ENCODE measurements at regions not wholly inside any gene's neighbourhood (a gene's known extent, or its start where the extent isn't known, plus 50 kb on each side); places are given as distances from the start of the nearest gene placed in this dataset.

- Mint-ChIP-seq H3K4me3 (no peak overlapping the region), H3K9me3 (peaks cover 7 to 11% of the 10 kb centered on the region in 2 donors), H3K36me3 (no peaks in the 10 kb centered on the region), H3K4me1 (no peaks in the 10 kb centered on the region), H3K27ac (no peak overlapping the region), H3K27me3 (ENCODE audit: low read depth in 2 of 2) (no peaks in the 10 kb centered on the region)
- no peaks in the 10 kb centered on the region for H3K4me1 ChIP-seq (ENCODE audit: control insufficient read depth, insufficient read depth, low read length)
- no peak for TF ChIP-seq CTCF (IDR thresholded peaks at IDR 0.05)
- ATAC-seq (no peak), DNase-seq (no peak)
- no peaks in the 10 kb centered on the region for H3K36me3 ChIP-seq (ENCODE audit: control insufficient read depth, insufficient read depth, low read length)
- WGBS (ENCODE audit: insufficient coverage): 92% methylated on average over 4 of the region's 4 CpGs
- H3K27ac ChIP-seq (ENCODE audit: low read length): no peak overlapping the region
- no peak overlapping the region for H3K4me3 ChIP-seq (ENCODE audit: low read length)
- H3K9me3 ChIP-seq (ENCODE audit: control insufficient read depth, insufficient read depth, low read length): peaks cover 2% of the 10 kb centered on the region
- intact Hi-C loops (cut with micrococcal nuclease): no loop called here
- H3K27me3 ChIP-seq (ENCODE audit: control insufficient read depth, insufficient read depth, low read length): no peaks in the 10 kb centered on the region
These were observed 243.4 kb upstream of the PTBP2 start for GRCh38 chr1:96478228-96478627.

- Histone ChIP-seq H3K27me3 (ENCODE audit: control insufficient read depth, insufficient read depth, low read length) (no peaks in the 10 kb centered on the region), H3K4me3 (ENCODE audit: low read length) (no peak overlapping the region), H3K27ac (ENCODE audit: low read length) (no peak overlapping the region), H3K36me3 (ENCODE audit: control insufficient read depth, insufficient read depth, low read length) (no peaks in the 10 kb centered on the region), H3K9me3 (ENCODE audit: control insufficient read depth, insufficient read depth, low read length) (no peaks in the 10 kb centered on the region), H3K4me1 (ENCODE audit: control insufficient read depth, insufficient read depth, low read length) (no peaks in the 10 kb centered on the region)
- Mint-ChIP-seq H3K4me3 (no peak overlapping the region), H3K27me3 (ENCODE audit: low read depth in 2 of 2) (no peaks in the 10 kb centered on the region), H3K9me3 (peaks cover 4 to 13% of the 10 kb centered on the region in 2 donors), H3K27ac (no peak overlapping the region), H3K36me3 (no peaks in the 10 kb centered on the region), H3K4me1 (no peaks in the 10 kb centered on the region)
- 33% methylated on average over 2 of the region's 2 CpGs for WGBS (ENCODE audit: insufficient coverage)
- intact Hi-C loops (cut with micrococcal nuclease): no loop called here
- DNase-seq: no peak
- ATAC-seq: no peak
- TF ChIP-seq CTCF (IDR thresholded peaks at IDR 0.05): no peak
These were observed 240.2 kb upstream of the PTBP2 start for GRCh38 chr1:96481409-96481808.

GRCh38 chr1:96482616-96483015, 239.0 kb upstream of the PTBP2 start:
- H3K36me3 ChIP-seq (ENCODE audit: control insufficient read depth, insufficient read depth, low read length): no peaks in the 10 kb centered on the region
- no peaks in the 10 kb centered on the region for H3K4me1 ChIP-seq (ENCODE audit: control insufficient read depth, insufficient read depth, low read length)
- H3K27ac ChIP-seq (ENCODE audit: low read length): no peak overlapping the region
- H3K4me3 Mint-ChIP-seq: no peak overlapping the region
- H3K9me3 ChIP-seq (ENCODE audit: control insufficient read depth, insufficient read depth, low read length): no peaks in the 10 kb centered on the region
- H3K4me3 ChIP-seq (ENCODE audit: low read length): no peak overlapping the region
- no peak for ATAC-seq
- H3K27me3 ChIP-seq (ENCODE audit: control insufficient read depth, insufficient read depth, low read length): no peaks in the 10 kb centered on the region
- peaks cover 4 to 13% of the 10 kb centered on the region in 2 donors for H3K9me3 Mint-ChIP-seq
- 74% methylated on average over 4 of the region's 4 CpGs for WGBS (ENCODE audit: insufficient coverage)
- H3K36me3 Mint-ChIP-seq: no peaks in the 10 kb centered on the region
- DNase-seq: no peak
- no peak for TF ChIP-seq CTCF (IDR thresholded peaks at IDR 0.05)
- intact Hi-C loops (cut with micrococcal nuclease): no loop called here
- no peak overlapping the region for H3K27ac Mint-ChIP-seq
- no peaks in the 10 kb centered on the region for H3K4me1 Mint-ChIP-seq
- H3K27me3 Mint-ChIP-seq (ENCODE audit: low read depth in 2 of 2): no peaks in the 10 kb centered on the region

GRCh38 chr1:96487394-96487793, 234.2 kb upstream of the PTBP2 start:
- no peak for TF ChIP-seq CTCF (IDR thresholded peaks at IDR 0.05)
- Mint-ChIP-seq H3K27me3 (ENCODE audit: low read depth in 2 of 2) (no peaks in the 10 kb centered on the region), H3K9me3 (peaks cover 0 to 8% of the 10 kb centered on the region in 2 donors), H3K36me3 (no peaks in the 10 kb centered on the region), H3K4me1 (no peaks in the 10 kb centered on the region), H3K27ac (no peak overlapping the region), H3K4me3 (no peak overlapping the region)
- intact Hi-C loops (cut with micrococcal nuclease): no loop called here
- H3K4me3 ChIP-seq (ENCODE audit: low read length): no peak overlapping the region
- H3K36me3 ChIP-seq (ENCODE audit: control insufficient read depth, insufficient read depth, low read length): no peaks in the 10 kb centered on the region
- no peaks in the 10 kb centered on the region for H3K27me3 ChIP-seq (ENCODE audit: control insufficient read depth, insufficient read depth, low read length)
- H3K4me1 ChIP-seq (ENCODE audit: control insufficient read depth, insufficient read depth, low read length): no peaks in the 10 kb centered on the region
- ATAC-seq (no peak), DNase-seq (no peak)
- no peaks in the 10 kb centered on the region for H3K9me3 ChIP-seq (ENCODE audit: control insufficient read depth, insufficient read depth, low read length)
- WGBS (ENCODE audit: insufficient coverage): 75% methylated on average over 3 of the region's 3 CpGs
- H3K27ac ChIP-seq (ENCODE audit: low read length): no peak overlapping the region
